Fibroblast of pulmonary artery (primary cell): ENCODE measurements at regions not wholly inside any gene's neighbourhood (a gene's known extent, or its start where the extent isn't known, plus 50 kb on each side); places are given as distances from the start of the nearest gene placed in this dataset.
A peak's percentile ranks its signal among the peaks of the same experiment; 100 is the strongest.
"Not testable (repeated sequence)": the region's sequence is repeated elsewhere in the genome, so short reads cannot be mapped to it uniquely, and the experiment has no call there.

Experiments used
- DNase-seq: peaks from one replicate; pipeline ENCODE4 v3.0.0-alpha.2; 2010; ENCODE audit warnings: low read depth
- H3K4me3 ChIP-seq: replicated peaks from 2 replicates; pipeline ENCODE4 v1.5.1; 2011; ENCODE audit warnings: low read depth, mild to moderate bottlenecking, control low read depth, low read length, moderate library complexity
- TF ChIP-seq, protein P1 (sequence below): IDR thresholded peaks from 2 replicates; pipeline ENCODE4 v1.5.1; 2011; ENCODE audit warnings: mild to moderate bottlenecking, control low read depth, low read length, inconsistent platforms; ENCODE audit errors: missing control alignments

DNA sequence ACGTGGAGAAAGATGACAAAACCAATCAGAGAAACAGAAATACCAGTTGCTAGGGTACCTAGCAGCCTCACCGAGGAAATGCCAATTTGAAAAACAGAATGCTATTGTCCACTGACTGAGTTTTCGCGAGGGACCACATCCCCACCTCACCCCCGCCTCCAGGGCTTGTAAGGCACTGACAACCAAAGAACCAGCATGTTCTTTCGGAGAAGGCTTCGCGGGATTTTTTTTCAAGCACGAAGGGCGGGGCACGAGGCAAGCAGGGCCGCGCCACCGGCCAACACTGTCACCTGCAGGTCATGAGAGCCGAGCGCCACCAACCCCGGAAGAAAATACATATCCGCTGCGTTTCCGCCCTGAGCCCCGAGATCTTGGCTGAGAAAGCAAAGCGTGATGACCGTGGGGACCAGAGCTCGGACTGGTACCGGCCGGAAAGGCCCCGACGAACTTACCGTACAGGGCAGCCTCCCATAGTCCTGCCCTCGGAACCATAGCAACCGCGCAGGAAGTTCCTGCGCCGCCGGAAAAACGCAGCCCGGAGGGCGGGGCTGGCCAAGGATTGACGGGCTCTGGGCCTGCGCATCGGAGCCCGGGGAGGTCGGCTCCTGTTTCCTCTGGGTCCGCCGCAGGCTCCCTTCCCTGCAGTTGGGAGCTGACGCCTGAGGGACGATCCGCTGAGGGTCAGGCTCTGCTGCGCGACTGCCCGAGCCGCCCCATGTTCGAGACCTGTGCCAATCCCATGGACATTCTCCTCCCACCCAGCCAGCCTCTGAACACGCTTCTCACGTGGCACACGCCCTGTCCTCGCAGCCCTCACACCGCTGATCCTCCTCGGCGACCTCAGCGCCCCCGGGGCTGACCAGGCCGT lies 59.2 kb upstream of the PAGE5 start:
- peak; percentile 86 for DNase-seq
- peak overlapping the region; percentile 71 for H3K4me3 ChIP-seq
- TF ChIP-seq, protein P1, sequence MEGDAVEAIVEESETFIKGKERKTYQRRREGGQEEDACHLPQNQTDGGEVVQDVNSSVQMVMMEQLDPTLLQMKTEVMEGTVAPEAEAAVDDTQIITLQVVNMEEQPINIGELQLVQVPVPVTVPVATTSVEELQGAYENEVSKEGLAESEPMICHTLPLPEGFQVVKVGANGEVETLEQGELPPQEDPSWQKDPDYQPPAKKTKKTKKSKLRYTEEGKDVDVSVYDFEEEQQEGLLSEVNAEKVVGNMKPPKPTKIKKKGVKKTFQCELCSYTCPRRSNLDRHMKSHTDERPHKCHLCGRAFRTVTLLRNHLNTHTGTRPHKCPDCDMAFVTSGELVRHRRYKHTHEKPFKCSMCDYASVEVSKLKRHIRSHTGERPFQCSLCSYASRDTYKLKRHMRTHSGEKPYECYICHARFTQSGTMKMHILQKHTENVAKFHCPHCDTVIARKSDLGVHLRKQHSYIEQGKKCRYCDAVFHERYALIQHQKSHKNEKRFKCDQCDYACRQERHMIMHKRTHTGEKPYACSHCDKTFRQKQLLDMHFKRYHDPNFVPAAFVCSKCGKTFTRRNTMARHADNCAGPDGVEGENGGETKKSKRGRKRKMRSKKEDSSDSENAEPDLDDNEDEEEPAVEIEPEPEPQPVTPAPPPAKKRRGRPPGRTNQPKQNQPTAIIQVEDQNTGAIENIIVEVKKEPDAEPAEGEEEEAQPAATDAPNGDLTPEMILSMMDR: peak; percentile 2

GRCh38 chrX:55161581-55161980 lies 58.6 kb upstream of the PAGE5 start:
- no peak for DNase-seq
- TF ChIP-seq, protein P1: no peak

GRCh38 chrX:55163171-55163570 lies 57.0 kb upstream of the PAGE5 start:
- no peak for DNase-seq
- H3K4me3 ChIP-seq: no peak overlapping the region
- TF ChIP-seq, protein P1: no peak

More at GRCh38 chrX:55161581-55161980, 58.6 kb upstream of the PAGE5 start:
- peak overlapping the region; percentile 71 for H3K4me3 ChIP-seq

DNA sequence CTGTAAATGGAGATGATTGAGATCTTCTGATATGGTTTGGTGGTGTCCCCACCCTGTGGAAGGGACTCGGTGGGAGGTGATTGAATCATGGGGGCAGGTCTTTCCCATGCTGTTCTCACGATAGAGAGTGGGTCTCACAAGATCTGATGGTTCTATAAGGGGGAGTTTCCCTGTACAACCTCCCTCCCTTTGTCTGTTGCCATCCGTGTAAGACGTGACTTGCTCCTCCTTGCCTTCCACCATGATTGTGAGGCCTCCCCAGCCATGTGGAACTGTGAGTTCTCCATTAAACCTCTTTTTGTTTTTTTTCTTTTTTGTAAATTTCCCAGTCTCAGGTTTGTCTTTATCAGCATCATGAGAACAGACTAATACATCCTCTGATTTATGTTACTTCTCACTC lies 55.1 kb upstream of the PAGE5 start:
- not testable (repeated sequence) for H3K4me3 ChIP-seq, DNase-seq

DNA sequence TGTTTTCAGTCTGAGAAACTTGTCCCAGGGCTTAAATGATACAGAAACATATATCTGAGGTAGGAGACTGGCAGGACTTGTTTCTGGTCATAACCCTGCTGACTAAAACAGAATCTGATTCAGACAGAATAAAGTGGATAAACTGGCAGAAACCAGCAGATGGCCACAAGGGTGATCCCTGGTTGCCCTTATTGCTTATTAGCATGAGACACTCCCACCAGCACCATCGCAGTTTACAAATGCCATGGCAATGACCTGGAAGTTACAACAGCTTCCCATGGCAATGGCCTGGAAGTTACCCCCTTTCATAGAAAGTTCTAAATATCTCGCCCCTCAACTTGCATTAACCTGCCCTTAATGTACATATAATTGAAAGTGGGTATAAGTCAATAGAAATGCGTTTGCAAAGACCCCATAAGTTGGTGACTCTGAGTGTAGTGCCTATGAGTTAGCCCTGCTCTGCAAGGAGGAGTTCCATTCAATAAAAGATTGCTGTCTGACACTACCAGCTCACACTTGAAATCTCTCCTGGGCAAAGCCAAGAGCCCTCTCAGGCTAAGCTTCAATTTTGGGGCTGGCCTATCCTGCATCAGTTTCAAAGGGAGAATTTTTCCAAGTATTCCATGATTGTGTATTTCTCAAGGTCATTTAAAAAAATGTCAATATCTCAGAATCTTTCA lies 52.9 kb upstream of the PAGE5 start:
- H3K4me3 ChIP-seq: no peak overlapping the region
- DNase-seq: no peak
- TF ChIP-seq, protein P1: no peak

GRCh38 chrX:55167901-55168300 lies 52.2 kb upstream of the PAGE5 start:
- TF ChIP-seq, protein P1: no peak
- no peak for DNase-seq
- H3K4me3 ChIP-seq: no peak overlapping the region

- H3K4me3 ChIP-seq: no peak overlapping the region
- DNase-seq: no peak
- TF ChIP-seq, protein P1: no peak
Measured at GRCh38 chrX:55169782-55170181, 50.4 kb upstream of the PAGE5 start.
